IPS-18c (cell line): ENCODE measurements at regions not wholly inside any gene's neighbourhood (a gene's known extent, or its start where the extent isn't known, plus 50 kb on each side); places are given as distances from the start of the nearest gene placed in this dataset.

Experiments
- H3K4me3 ChIP-seq: 2 replicates; pipeline ENCODE4 v1.7.0; 2013; ENCODE audit warnings: low read depth, mild to moderate bottlenecking, low read length, moderate library complexity; ENCODE audit not compliant: insufficient read depth
- H3K9me3 ChIP-seq: one replicate; pipeline ENCODE4 v1.6.1; 2013; ENCODE audit warnings: mild to moderate bottlenecking, low read length, moderate library complexity; ENCODE audit not compliant: control insufficient read depth, insufficient read depth

DNA sequence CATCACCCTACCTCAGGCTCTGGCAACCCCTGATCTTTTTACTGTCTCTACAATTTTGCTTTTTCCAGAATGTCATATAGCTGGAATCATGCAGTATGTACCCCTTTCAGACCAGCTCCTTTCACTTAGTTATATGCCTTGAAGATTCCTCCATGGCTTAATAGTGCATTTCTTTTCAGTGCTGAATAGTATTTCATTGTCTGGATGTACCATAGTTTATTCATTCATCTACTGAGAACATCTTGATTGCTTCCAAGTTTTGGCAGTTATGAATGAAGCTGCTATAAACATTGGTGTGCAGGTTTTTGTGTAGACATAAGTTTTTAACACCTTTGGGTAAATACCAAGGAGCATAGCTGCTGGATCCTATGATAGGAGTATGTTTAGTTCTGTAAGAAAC, 50.8 kb upstream of the ANP32A start:
- Histone ChIP-seq H3K9me3 (no peaks in the 10 kb centered on the region), H3K4me3 (no peak overlapping the region)

- H3K4me3 ChIP-seq = no peak overlapping the region
- no peaks in the 10 kb centered on the region for H3K9me3 ChIP-seq
Measured at GRCh38 chr15:68874788-68875187, 54.1 kb upstream of the ANP32A start.

DNA sequence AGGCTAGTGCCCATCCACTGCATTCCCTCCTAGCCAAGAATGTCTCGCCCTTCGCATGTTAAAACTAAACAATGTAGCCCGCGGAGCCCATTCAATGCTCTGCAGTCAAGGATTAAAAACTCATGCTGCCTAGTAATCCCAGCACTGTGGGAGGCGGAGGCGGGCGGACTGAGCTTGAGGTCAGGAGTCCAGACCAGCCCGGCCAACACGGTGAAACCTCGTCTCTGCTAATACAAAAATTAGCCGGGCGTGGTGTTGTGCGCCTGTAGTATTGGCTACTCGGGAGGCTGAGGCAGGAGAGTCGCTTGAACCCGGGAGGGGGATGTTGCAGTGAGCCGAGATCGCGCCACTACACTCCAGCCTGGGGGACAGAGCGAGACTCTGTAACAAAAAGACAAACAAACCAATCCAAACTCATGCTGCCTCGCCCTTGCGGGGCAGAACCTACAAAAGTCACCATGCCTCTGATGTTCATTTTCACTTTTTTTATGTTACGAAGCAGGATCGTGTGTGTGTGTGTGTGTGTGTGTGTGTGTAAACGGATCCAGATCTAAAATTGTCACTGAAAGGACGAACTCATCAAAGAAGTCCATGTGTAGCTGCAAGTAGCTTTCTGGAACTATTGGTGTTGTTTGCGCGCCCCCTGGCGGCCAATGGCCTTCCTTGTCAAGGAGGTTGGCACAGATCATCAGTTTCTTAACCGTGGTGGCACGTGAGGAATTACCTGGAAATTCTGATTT, 54.8 kb upstream of the SPESP1 start:
- peak overlapping the region; percentile 15; the same call in 1 of the 2 replicates for H3K4me3 ChIP-seq
- H3K9me3 ChIP-seq = no peaks in the 10 kb centered on the region

GRCh38 chr15:68877626-68878025, 52.7 kb upstream of the SPESP1 start:
- H3K4me3 ChIP-seq = no peak overlapping the region

GRCh38 chr15:68880382-68880781, 49.9 kb upstream of the SPESP1 start:
- no peaks in the 10 kb centered on the region for H3K9me3 ChIP-seq
- no peak overlapping the region for H3K4me3 ChIP-seq

More at GRCh38 chr15:68877626-68878025, 52.7 kb upstream of the SPESP1 start:
- H3K9me3 ChIP-seq = no peaks in the 10 kb centered on the region
